Right lobe of liver (tissue), 6 donors: ENCODE measurements at regions not wholly inside any gene's neighbourhood (a gene's known extent, or its start where the extent isn't known, plus 50 kb on each side); places are given as distances from the start of the nearest gene placed in this dataset.

ENCODE experiments used
- ATAC-seq, 4 donors: fragments of 200-7000 bp; cut with Tn5 transposase; one replicate each; pipeline ENCODE4 v1.9.1; 2020; ENCODE audit warnings: mild to moderate bottlenecking in 4 of 4, moderate library complexity in 4 of 4
- DNase-seq, 3 donors: peaks; one replicate each; pipeline ENCODE4 v3.0.0-alpha.2; 2020
- H3K27ac ChIP-seq, 3 donors: fragments of 200-600 bp; one replicate each; pipeline ENCODE4 v1.8.0; 2022
- H3K27me3 ChIP-seq, 2 donors: fragments of 200-600 bp; one replicate each; pipeline ENCODE4 v1.8.0; 2022
- H3K36me3 ChIP-seq, 4 donors: fragments of 200-600 bp; sonication (generic) in 1 of 4; one replicate each; pipeline versions ENCODE4 v1.5.1 to v1.8.0; 2017 to 2022; ENCODE audit warnings: control low read depth in 1 of 4
- H3K4me1 ChIP-seq, 4 donors: fragments of 200-600 bp; sonication (generic) in 1 of 4; one replicate each; pipeline versions ENCODE4 v1.5.1 to v1.8.0; 2017 to 2022; ENCODE audit warnings: control low read depth in 1 of 4
- H3K4me3 ChIP-seq, 3 donors: fragments of 200-600 bp; one replicate each; pipeline ENCODE4 v1.8.0; 2022
- H3K9me3 ChIP-seq, 4 donors: fragments of 200-600 bp; sonication (generic) in 1 of 4; one replicate each; pipeline versions ENCODE4 v1.5.1 to v1.8.0; 2017 to 2022; ENCODE audit warnings: control low read depth in 1 of 4
- CTCF ChIP-seq, 4 donors: fragments of 200-600 bp in 3 of 4; fragments of 450-650 bp in 1 of 4; IDR thresholded peaks; one replicate each; pipeline versions ENCODE4 v1.5.1 to v1.8.0; 2016 to 2022; ENCODE audit warnings: antibody characterized with exemption in 4 of 4, mild to moderate bottlenecking in 2 of 4
- POLR2A ChIP-seq: fragments of 450-650 bp; IDR thresholded peaks from one replicate; pipeline ENCODE4 v1.6.1; 2017; ENCODE audit warnings: antibody characterized with exemption, mild to moderate bottlenecking
- WGBS: methylation state at CpG from one replicate; pipeline ENCODE4 v1.1.6; 2018; ENCODE audit warnings: low coverage, low lambda C conversion rate; ENCODE audit not compliant: insufficient coverage; ENCODE audit errors: missing lambda C conversion rate; 5-methylcytosine and 5-hydroxymethylcytosine counted together
- intact Hi-C, 2 donors: fragments of 100-400 bp; cut with DNase I; formaldehyde crosslinking; loops; one replicate each; pipeline versions ENCODE4 v1.11.2 to v1.14.1; 2022
- donor health status: DM: no; HTN: yes; CAD: no.
- donor health status: DM: no; HTN: no; CAD: no.
- donor health status: DM: no; HTN: no; CAD: no.
- donor health status: DM: no; HTN: yes; CAD: no.
- donor health status: DM: no; HTN: yes; CAD: no.

GRCh38 chr18:76232779-76233178 is 262.3 kb downstream of the ZNF516 start:
- Histone ChIP-seq H3K27me3 (no peaks in the 10 kb centered on the region), H3K4me3 (no peak overlapping the region), H3K9me3 (no peaks in the 10 kb centered on the region), H3K4me1 (no peaks in the 10 kb centered on the region), H3K36me3 (no peaks in the 10 kb centered on the region), H3K27ac (no peak overlapping the region)
- no peak for DNase-seq
- no peak for TF ChIP-seq CTCF (IDR thresholded peaks at IDR 0.05)
- TF ChIP-seq POLR2A: no peak
- WGBS: 37% methylated on average over 3 of the region's 3 CpGs
- intact Hi-C loops: no loop called here
- ATAC-seq: no peak

GRCh38 chr18:76232010-76232409 is 263.0 kb downstream of the ZNF516 start:
- no peaks in the 10 kb centered on the region for H3K27me3 ChIP-seq
- intact Hi-C loops: no loop called here
- no peaks in the 10 kb centered on the region for H3K36me3 ChIP-seq
- no peaks in the 10 kb centered on the region for H3K9me3 ChIP-seq
- no peak for ATAC-seq
- 40% methylated on average over 1 of the region's 1 CpG for WGBS
- no peak overlapping the region for H3K27ac ChIP-seq
- DNase-seq: no peak
- no peaks in the 10 kb centered on the region for H3K4me1 ChIP-seq
- no peak for TF ChIP-seq POLR2A
- TF ChIP-seq CTCF (IDR thresholded peaks at IDR 0.05): no peak
- H3K4me3 ChIP-seq: no peak overlapping the region

- no peak overlapping the region for H3K4me3 ChIP-seq
- no peaks in the 10 kb centered on the region for H3K27me3 ChIP-seq
- intact Hi-C loops: no loop called here
- TF ChIP-seq CTCF (IDR thresholded peaks at IDR 0.05) (no peak), POLR2A (no peak)
- no peak for ATAC-seq
- no peaks in the 10 kb centered on the region for H3K4me1 ChIP-seq
- no peaks in the 10 kb centered on the region for H3K9me3 ChIP-seq
- H3K36me3 ChIP-seq: no peaks in the 10 kb centered on the region
- WGBS: 41% methylated on average over 4 of the region's 5 CpGs
- DNase-seq: no peak
- H3K27ac ChIP-seq: no peak overlapping the region
These were observed 263.6 kb downstream of the ZNF516 start for GRCh38 chr18:76231402-76231801.

- ATAC-seq: no peak
- TF ChIP-seq CTCF (IDR thresholded peaks at IDR 0.05): no peak
- no peak for TF ChIP-seq POLR2A
- intact Hi-C loops: no loop called here
- H3K9me3 ChIP-seq: no peaks in the 10 kb centered on the region
- no peaks in the 10 kb centered on the region for H3K4me1 ChIP-seq
- no peak for DNase-seq
- no peaks in the 10 kb centered on the region for H3K36me3 ChIP-seq
- H3K27me3 ChIP-seq: no peaks in the 10 kb centered on the region
- H3K4me3 ChIP-seq: no peak overlapping the region
- no peak overlapping the region for H3K27ac ChIP-seq
- WGBS: 38% methylated on average over 3 of the region's 11 CpGs
These were observed 264.3 kb downstream of the ZNF516 start for GRCh38 chr18:76230791-76231190.

GRCh38 chr18:76228716-76229115 is 266.3 kb downstream of the ZNF516 start:
- no peak for ATAC-seq
- DNase-seq: no peak
- no peak overlapping the region for H3K4me3 ChIP-seq

More at GRCh38 chr18:76228716-76229115, 266.3 kb downstream of the ZNF516 start:
- Histone ChIP-seq H3K9me3 (no peaks in the 10 kb centered on the region), H3K27me3 (no peaks in the 10 kb centered on the region), H3K36me3 (no peaks in the 10 kb centered on the region), H3K4me1 (no peaks in the 10 kb centered on the region), H3K27ac (no peak overlapping the region)
- WGBS: 70% methylated on average over 7 of the region's 7 CpGs
- intact Hi-C loops: no loop called here
- no peak for TF ChIP-seq CTCF (IDR thresholded peaks at IDR 0.05)
- no peak for TF ChIP-seq POLR2A
